Panc1 (cell line): ENCODE measurements at regions not wholly inside any gene's neighbourhood (a gene's known extent, or its start where the extent isn't known, plus 50 kb on each side); places are given as distances from the start of the nearest gene placed in this dataset.

Experiments
- CTCF ChIP-seq: fragments of 450-650 bp; IDR thresholded peaks from 2 replicates; pipeline ENCODE4 v1.5.1; 2017; ENCODE audit warnings: mild to moderate bottlenecking
- POLR2AphosphoS5 ChIP-seq: IDR thresholded peaks from 2 replicates; pipeline ENCODE4 v1.6.1; 2012; ENCODE audit warnings: mild to moderate bottlenecking, low read depth, low read length, moderate library complexity
- REST ChIP-seq, 2 experiments: IDR thresholded peaks; 2 replicates each; pipeline ENCODE4 v1.6.1; 2011 to 2012; ENCODE audit warnings: low read depth in 2 of 2, control low read depth in 1 of 2, low read length in 1 of 2, mild to moderate bottlenecking in 1 of 2, moderate library complexity in 1 of 2; ENCODE audit not compliant: insufficient read depth in 1 of 2

- no peak for TF ChIP-seq CTCF
- TF ChIP-seq POLR2AphosphoS5: no peak
- TF ChIP-seq REST (IDR thresholded peaks at IDR 0.05; ENCODE audit: insufficient read depth in 1 of 2, low read depth in 2 of 2, low read length in 1 of 2): no peak
Measured at GRCh38 chr5:60077292-60077691, 183.8 kb upstream of the PDE4D start.
